ENCODE measurements at regions not wholly inside any gene's neighbourhood (a gene's known extent, or its start where the extent isn't known, plus 50 kb on each side); places are given as distances from the start of the nearest gene placed in this dataset.

DNA sequence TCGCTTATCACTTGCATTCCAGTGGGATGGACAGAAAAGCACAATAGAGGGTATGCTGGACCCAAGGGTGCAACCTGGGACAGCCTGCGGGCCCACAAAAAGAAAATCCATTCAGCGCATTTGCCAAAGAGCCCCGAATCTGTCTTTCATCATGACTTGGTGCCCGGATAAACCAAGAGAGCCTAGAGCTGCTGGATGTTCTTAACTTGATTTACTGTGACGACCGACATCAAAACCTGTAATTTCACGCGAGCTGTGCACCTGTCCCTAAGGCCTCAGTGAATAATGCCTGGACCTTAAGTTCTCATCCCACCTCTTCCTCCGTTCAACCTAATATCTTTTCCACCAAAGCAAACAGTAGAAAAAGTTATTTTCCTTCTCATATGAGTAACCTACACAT, 115.5 kb upstream of the ACKR3 start:
- Mint-ChIP-seq H3K27me3 (ENCODE audit: unreplicated experiment) (no peaks in the 10 kb centered on the region), H3K36me3 (ENCODE audit: low read depth, unreplicated experiment) (peaks cover 21% of the 10 kb centered on the region), H3K27ac (ENCODE audit: unreplicated experiment) (no peak overlapping the region), H3K9me3 (ENCODE audit: unreplicated experiment) (no peaks in the 10 kb centered on the region), H3K4me1 (ENCODE audit: unreplicated experiment) (no peaks in the 10 kb centered on the region), H3K4me3 (ENCODE audit: unreplicated experiment) (no peak overlapping the region)
- TF ChIP-seq, protein P1, sequence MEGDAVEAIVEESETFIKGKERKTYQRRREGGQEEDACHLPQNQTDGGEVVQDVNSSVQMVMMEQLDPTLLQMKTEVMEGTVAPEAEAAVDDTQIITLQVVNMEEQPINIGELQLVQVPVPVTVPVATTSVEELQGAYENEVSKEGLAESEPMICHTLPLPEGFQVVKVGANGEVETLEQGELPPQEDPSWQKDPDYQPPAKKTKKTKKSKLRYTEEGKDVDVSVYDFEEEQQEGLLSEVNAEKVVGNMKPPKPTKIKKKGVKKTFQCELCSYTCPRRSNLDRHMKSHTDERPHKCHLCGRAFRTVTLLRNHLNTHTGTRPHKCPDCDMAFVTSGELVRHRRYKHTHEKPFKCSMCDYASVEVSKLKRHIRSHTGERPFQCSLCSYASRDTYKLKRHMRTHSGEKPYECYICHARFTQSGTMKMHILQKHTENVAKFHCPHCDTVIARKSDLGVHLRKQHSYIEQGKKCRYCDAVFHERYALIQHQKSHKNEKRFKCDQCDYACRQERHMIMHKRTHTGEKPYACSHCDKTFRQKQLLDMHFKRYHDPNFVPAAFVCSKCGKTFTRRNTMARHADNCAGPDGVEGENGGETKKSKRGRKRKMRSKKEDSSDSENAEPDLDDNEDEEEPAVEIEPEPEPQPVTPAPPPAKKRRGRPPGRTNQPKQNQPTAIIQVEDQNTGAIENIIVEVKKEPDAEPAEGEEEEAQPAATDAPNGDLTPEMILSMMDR (IDR thresholded peaks at IDR 0.05; ENCODE audit: unreplicated experiment), result no peak
- DNase-seq (ENCODE audit: low spot score), result no peak

DNA sequence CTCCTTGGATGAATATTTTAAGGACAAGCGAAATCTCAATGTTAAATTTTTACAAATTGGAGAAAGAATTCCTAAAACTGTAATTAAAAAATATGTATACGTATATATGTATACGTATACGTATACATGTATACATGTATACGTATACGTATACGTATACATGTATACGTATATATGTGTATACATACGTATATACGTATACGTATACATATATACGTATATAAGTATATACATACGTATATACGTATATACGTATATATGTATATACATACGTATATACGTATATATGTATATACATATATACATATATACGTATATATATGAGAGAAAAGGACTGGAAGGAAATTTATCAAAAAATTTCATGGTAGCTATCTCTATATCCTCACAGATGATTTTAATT, 110.2 kb upstream of the ACKR3 start:
- H3K27me3 Mint-ChIP-seq (ENCODE audit: unreplicated experiment), result no peaks in the 10 kb centered on the region
- H3K4me1 Mint-ChIP-seq (ENCODE audit: unreplicated experiment), result no peaks in the 10 kb centered on the region
- H3K27ac Mint-ChIP-seq (ENCODE audit: unreplicated experiment), result no peak overlapping the region
- H3K36me3 Mint-ChIP-seq (ENCODE audit: low read depth, unreplicated experiment), result peaks cover 40% of the 10 kb centered on the region
- TF ChIP-seq, protein P1 (IDR thresholded peaks at IDR 0.05; ENCODE audit: unreplicated experiment), result no peak
- H3K9me3 Mint-ChIP-seq (ENCODE audit: unreplicated experiment), result no peaks in the 10 kb centered on the region
- H3K4me3 Mint-ChIP-seq (ENCODE audit: unreplicated experiment), result no peak overlapping the region
- DNase-seq (ENCODE audit: low spot score), result no peak

DNA sequence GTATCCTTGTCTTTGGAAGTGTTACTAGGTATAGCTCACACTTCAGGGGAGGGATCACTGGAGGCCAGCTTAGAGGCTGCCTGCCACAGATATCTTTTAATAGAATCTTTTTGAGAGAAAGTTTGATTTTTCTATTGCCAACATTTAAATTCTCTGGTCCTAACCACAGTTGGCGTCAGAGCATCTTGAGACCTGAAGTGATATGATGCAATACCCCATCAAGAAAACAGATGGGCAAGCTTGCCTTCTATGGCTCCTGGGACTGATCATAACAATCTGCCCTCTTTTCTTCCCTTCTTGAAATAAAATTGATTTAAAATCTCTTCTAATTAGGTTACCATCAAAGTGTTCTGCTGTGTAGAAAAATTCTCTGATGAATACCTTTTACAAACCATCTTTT, 105.5 kb upstream of the ACKR3 start:
- Mint-ChIP-seq H3K27ac (ENCODE audit: unreplicated experiment) (no peak overlapping the region), H3K27me3 (ENCODE audit: unreplicated experiment) (peaks cover 2% of the 10 kb centered on the region), H3K9me3 (ENCODE audit: unreplicated experiment) (no peaks in the 10 kb centered on the region), H3K4me1 (ENCODE audit: unreplicated experiment) (no peaks in the 10 kb centered on the region), H3K36me3 (ENCODE audit: low read depth, unreplicated experiment) (peaks cover 47% of the 10 kb centered on the region), H3K4me3 (ENCODE audit: unreplicated experiment) (no peak overlapping the region)
- TF ChIP-seq, protein P1 (IDR thresholded peaks at IDR 0.05; ENCODE audit: unreplicated experiment), result no peak
- no peak for DNase-seq (ENCODE audit: low spot score)

DNA sequence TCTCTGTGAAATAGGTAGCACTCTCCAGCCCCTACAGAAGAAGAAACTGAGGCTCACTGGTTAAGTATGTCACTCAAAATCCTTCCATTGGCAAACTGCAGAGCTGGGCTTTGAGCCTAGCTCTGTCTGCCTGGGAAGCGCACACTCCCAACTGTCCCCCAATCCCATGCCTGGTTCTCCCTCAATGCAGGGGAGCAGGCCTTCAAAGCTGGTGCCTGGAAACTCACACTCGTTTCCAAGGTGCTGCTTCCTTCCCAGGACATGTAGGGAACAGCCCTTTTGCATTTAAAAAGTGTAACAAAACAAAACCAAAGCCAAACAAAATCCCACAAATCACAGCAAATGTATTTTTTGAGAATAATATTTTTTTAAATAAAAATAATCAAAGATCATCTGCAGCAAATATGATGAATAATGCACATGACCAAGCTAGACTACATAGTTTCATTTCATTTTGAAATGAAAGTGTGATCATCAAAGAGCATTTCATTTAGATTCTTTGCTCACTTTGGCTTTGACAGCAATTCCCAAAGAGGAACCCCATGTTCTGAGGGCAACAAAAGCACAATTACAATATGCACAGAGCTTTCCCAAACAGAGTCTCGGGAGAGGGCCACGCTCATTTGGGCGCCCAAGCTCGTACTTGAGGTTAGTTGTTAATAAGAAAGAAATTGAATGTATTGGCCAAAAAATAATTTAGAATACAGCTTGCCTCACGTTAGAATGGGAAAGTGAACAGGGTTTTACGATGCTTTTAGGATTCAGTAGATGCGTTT, 96.7 kb upstream of the ACKR3 start:
- H3K4me3 Mint-ChIP-seq (ENCODE audit: unreplicated experiment), result no peak overlapping the region
- H3K36me3 Mint-ChIP-seq (ENCODE audit: low read depth, unreplicated experiment), result peaks cover 3% of the 10 kb centered on the region
- TF ChIP-seq, protein P1 (IDR thresholded peaks at IDR 0.05; ENCODE audit: unreplicated experiment), result no peak
- H3K9me3 Mint-ChIP-seq (ENCODE audit: unreplicated experiment), result no peaks in the 10 kb centered on the region
- H3K4me1 Mint-ChIP-seq (ENCODE audit: unreplicated experiment), result no peaks in the 10 kb centered on the region
- no peaks in the 10 kb centered on the region for H3K27me3 Mint-ChIP-seq (ENCODE audit: unreplicated experiment)
- no peak overlapping the region for H3K27ac Mint-ChIP-seq (ENCODE audit: unreplicated experiment)
- DNase-seq (ENCODE audit: low spot score), result no peak

DNA sequence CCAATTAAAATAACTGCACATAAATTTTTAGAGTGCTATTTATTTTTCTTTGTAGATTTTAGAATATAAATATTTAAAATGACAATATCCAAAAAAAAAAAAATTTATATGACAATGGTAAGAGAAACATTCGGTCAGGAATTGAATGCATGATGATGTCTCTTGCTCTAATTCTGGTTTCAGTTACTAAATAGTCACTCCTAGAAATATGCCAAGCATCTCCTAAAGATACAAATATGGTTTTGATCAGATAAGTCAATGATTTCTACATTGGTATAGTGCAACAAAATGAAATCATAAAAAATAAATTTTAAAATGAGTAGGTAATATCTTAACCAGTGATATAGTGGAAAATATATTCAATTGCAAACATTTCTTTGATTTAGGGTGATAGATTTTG, 95.9 kb upstream of the ACKR3 start:
- Mint-ChIP-seq H3K27me3 (ENCODE audit: unreplicated experiment) (no peaks in the 10 kb centered on the region), H3K4me1 (ENCODE audit: unreplicated experiment) (no peaks in the 10 kb centered on the region), H3K27ac (ENCODE audit: unreplicated experiment) (no peak overlapping the region), H3K4me3 (ENCODE audit: unreplicated experiment) (no peak overlapping the region), H3K9me3 (ENCODE audit: unreplicated experiment) (no peaks in the 10 kb centered on the region), H3K36me3 (ENCODE audit: low read depth, unreplicated experiment) (peaks cover 4% of the 10 kb centered on the region)
- DNase-seq (ENCODE audit: low spot score), result no peak
- TF ChIP-seq, protein P1 (IDR thresholded peaks at IDR 0.05; ENCODE audit: unreplicated experiment), result no peak

All from endothelial cell (in vitro differentiated cells).